ENCODE measurements at regions not wholly inside any gene's neighbourhood (a gene's known extent, or its start where the extent isn't known, plus 50 kb on each side); places are given as distances from the start of the nearest gene placed in this dataset.

GRCh38 chr3:43870844-43871626 is 180.3 kb downstream of the ABHD5 start:
- TF ChIP-seq CTCF (conservative IDR thresholded peaks at IDR 0.05; ENCODE audit: low read length) = no peak
- TF ChIP-seq EZH2phosphoT487 (IDR thresholded peaks at IDR 0.05; ENCODE audit: borderline replicate concordance) = no peak

All from Loucy (cell line).